ENCODE measurements at regions not wholly inside any gene's neighbourhood (a gene's known extent, or its start where the extent isn't known, plus 50 kb on each side); places are given as distances from the start of the nearest gene placed in this dataset.

- intact Hi-C loops (cut with DNase I; ENCODE audit: low total_unique reads), result no loop called here
- TF ChIP-seq, protein P1, sequence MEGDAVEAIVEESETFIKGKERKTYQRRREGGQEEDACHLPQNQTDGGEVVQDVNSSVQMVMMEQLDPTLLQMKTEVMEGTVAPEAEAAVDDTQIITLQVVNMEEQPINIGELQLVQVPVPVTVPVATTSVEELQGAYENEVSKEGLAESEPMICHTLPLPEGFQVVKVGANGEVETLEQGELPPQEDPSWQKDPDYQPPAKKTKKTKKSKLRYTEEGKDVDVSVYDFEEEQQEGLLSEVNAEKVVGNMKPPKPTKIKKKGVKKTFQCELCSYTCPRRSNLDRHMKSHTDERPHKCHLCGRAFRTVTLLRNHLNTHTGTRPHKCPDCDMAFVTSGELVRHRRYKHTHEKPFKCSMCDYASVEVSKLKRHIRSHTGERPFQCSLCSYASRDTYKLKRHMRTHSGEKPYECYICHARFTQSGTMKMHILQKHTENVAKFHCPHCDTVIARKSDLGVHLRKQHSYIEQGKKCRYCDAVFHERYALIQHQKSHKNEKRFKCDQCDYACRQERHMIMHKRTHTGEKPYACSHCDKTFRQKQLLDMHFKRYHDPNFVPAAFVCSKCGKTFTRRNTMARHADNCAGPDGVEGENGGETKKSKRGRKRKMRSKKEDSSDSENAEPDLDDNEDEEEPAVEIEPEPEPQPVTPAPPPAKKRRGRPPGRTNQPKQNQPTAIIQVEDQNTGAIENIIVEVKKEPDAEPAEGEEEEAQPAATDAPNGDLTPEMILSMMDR (IDR thresholded peaks at IDR 0.05), result no peak
- Histone ChIP-seq H3K27ac (no peak overlapping the region), H3K4me3 (no peak overlapping the region), H3K36me3 (no peaks in the 10 kb centered on the region), H3K4me1 (no peaks in the 10 kb centered on the region), H3K9me3 (no peaks in the 10 kb centered on the region), H3K27me3 (no peaks in the 10 kb centered on the region)
- no peak for DNase-seq
Measured at GRCh38 chr4:107246761-107247160, 210.6 kb upstream of the DKK2 start.

GRCh38 chr4:107243141-107243781, 207.1 kb upstream of the DKK2 start:
- Histone ChIP-seq H3K4me3 (no peak overlapping the region), H3K9me3 (no peaks in the 10 kb centered on the region), H3K27ac (no peak overlapping the region), H3K4me1 (no peaks in the 10 kb centered on the region), H3K27me3 (no peaks in the 10 kb centered on the region), H3K36me3 (no peaks in the 10 kb centered on the region)
- TF ChIP-seq, protein P1 (IDR thresholded peaks at IDR 0.05), result no peak
- DNase-seq, result no peak
- intact Hi-C loops (cut with DNase I; ENCODE audit: low total_unique reads), result no loop called here

GRCh38 chr4:107220976-107221375, 184.9 kb upstream of the DKK2 start:
- Histone ChIP-seq H3K4me1 (no peaks in the 10 kb centered on the region), H3K4me3 (no peak overlapping the region), H3K36me3 (no peaks in the 10 kb centered on the region), H3K27ac (no peak overlapping the region), H3K9me3 (no peaks in the 10 kb centered on the region), H3K27me3 (no peaks in the 10 kb centered on the region)
- TF ChIP-seq, protein P1 (IDR thresholded peaks at IDR 0.05), result no peak
- no peak for DNase-seq
- intact Hi-C loops (cut with DNase I; ENCODE audit: low total_unique reads), result no loop called here

DNA sequence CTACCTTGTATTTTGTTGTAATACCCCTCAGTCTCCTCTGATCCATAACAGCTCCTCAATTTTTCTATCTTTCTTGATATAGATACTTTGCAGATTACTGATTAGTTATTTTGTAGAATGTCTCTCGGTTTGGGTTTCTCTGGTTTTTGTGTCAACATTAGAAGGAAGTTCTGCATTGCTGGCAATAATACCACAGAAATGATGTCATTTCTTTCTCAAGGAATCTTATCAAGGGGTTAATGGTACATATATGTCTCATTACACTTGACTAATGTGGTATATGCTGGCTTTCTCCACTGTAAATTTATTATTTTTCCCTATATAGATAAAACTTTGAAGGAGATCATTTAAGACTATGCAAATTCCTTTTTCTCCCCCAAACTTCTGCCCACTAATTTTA, 183.6 kb upstream of the DKK2 start:
- intact Hi-C loops (cut with DNase I; ENCODE audit: low total_unique reads), result no loop called here
- H3K27ac ChIP-seq, result no peak overlapping the region
- H3K27me3 ChIP-seq, result no peaks in the 10 kb centered on the region
- TF ChIP-seq, protein P1 (IDR thresholded peaks at IDR 0.05), result no peak
- DNase-seq, result no peak
- no peaks in the 10 kb centered on the region for H3K4me1 ChIP-seq
- H3K9me3 ChIP-seq, result no peaks in the 10 kb centered on the region
- no peak overlapping the region for H3K4me3 ChIP-seq
- no peaks in the 10 kb centered on the region for H3K36me3 ChIP-seq

GRCh38 chr4:107216379-107216778, 180.3 kb upstream of the DKK2 start:
- no peaks in the 10 kb centered on the region for H3K4me1 ChIP-seq
- no peak for DNase-seq

More at GRCh38 chr4:107216379-107216778, 180.3 kb upstream of the DKK2 start:
- Histone ChIP-seq H3K27me3 (no peaks in the 10 kb centered on the region), H3K9me3 (no peaks in the 10 kb centered on the region), H3K27ac (no peak overlapping the region), H3K4me3 (no peak overlapping the region), H3K36me3 (no peaks in the 10 kb centered on the region)
- TF ChIP-seq, protein P1 (IDR thresholded peaks at IDR 0.05), result no peak
- intact Hi-C loops (cut with DNase I; ENCODE audit: low total_unique reads), result no loop called here
